ENCODE measurements at regions not wholly inside any gene's neighbourhood (a gene's known extent, or its start where the extent isn't known, plus 50 kb on each side); places are given as distances from the start of the nearest gene placed in this dataset.

DNA sequence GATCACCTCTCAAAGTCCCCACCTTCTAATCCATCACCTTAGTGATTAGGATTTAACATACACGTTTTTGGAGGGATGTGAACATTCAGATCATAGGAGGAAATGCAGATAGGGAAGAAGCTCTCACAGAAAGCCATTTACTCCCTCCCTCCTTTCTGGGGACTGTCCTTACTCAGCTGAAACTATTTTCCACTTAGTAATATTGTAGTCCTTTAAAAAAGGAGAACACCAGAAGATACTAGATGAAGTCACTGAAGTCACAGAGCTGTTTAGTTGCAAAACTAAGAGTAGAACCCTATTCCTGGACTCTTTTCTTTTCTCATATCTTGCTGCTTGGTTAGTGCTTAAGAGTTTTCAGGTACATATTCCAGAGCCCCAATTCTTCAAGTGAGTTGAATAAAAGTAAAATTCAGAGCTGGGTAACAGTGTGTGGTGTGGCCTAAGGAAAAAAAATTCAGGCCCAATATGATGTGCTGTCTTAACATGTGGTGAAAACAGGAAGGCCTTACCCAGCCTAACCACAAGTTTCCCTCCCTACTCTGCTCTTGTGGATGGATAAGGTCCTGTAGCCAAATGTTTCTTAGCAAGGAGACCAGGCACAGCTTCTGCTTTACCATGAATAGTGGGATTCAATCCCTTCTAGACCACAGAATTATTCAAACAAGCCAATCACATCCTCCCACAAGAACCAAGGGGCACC lies 135.7 kb downstream of the INHBA start:
- TF ChIP-seq, protein P1, sequence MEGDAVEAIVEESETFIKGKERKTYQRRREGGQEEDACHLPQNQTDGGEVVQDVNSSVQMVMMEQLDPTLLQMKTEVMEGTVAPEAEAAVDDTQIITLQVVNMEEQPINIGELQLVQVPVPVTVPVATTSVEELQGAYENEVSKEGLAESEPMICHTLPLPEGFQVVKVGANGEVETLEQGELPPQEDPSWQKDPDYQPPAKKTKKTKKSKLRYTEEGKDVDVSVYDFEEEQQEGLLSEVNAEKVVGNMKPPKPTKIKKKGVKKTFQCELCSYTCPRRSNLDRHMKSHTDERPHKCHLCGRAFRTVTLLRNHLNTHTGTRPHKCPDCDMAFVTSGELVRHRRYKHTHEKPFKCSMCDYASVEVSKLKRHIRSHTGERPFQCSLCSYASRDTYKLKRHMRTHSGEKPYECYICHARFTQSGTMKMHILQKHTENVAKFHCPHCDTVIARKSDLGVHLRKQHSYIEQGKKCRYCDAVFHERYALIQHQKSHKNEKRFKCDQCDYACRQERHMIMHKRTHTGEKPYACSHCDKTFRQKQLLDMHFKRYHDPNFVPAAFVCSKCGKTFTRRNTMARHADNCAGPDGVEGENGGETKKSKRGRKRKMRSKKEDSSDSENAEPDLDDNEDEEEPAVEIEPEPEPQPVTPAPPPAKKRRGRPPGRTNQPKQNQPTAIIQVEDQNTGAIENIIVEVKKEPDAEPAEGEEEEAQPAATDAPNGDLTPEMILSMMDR (IDR thresholded peaks at IDR 0.05), result no peak
- TF ChIP-seq NPAS2 (CRISPR knock-in tag; IDR thresholded peaks at IDR 0.05; ENCODE audit: borderline replicate concordance) (no peak), RAD21 (conservative IDR thresholded peaks at IDR 0.05 in 1 of 2, IDR thresholded peaks at IDR 0.05 in 1 of 2) (no peak), ZFP36 (IDR thresholded peaks at IDR 0.05; ENCODE audit: borderline replicate concordance, partially characterized antibody) (no peak), CBX8 (IDR thresholded peaks at IDR 0.05) (no peak), MAZ (IDR thresholded peaks at IDR 0.05; ENCODE audit: borderline replicate concordance, low read depth, low read length) (no peak), ESRRA (IDR thresholded peaks at IDR 0.05; ENCODE audit: borderline replicate concordance, low read length) (no peak)
- TF ChIP-seq, protein P2, sequence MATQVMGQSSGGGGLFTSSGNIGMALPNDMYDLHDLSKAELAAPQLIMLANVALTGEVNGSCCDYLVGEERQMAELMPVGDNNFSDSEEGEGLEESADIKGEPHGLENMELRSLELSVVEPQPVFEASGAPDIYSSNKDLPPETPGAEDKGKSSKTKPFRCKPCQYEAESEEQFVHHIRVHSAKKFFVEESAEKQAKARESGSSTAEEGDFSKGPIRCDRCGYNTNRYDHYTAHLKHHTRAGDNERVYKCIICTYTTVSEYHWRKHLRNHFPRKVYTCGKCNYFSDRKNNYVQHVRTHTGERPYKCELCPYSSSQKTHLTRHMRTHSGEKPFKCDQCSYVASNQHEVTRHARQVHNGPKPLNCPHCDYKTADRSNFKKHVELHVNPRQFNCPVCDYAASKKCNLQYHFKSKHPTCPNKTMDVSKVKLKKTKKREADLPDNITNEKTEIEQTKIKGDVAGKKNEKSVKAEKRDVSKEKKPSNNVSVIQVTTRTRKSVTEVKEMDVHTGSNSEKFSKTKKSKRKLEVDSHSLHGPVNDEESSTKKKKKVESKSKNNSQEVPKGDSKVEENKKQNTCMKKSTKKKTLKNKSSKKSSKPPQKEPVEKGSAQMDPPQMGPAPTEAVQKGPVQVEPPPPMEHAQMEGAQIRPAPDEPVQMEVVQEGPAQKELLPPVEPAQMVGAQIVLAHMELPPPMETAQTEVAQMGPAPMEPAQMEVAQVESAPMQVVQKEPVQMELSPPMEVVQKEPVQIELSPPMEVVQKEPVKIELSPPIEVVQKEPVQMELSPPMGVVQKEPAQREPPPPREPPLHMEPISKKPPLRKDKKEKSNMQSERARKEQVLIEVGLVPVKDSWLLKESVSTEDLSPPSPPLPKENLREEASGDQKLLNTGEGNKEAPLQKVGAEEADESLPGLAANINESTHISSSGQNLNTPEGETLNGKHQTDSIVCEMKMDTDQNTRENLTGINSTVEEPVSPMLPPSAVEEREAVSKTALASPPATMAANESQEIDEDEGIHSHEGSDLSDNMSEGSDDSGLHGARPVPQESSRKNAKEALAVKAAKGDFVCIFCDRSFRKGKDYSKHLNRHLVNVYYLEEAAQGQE (IDR thresholded peaks at IDR 0.05), result no peak

Measured in A549 (cell line).